A673 (cell line): ENCODE measurements at regions not wholly inside any gene's neighbourhood (a gene's known extent, or its start where the extent isn't known, plus 50 kb on each side); places are given as distances from the start of the nearest gene placed in this dataset.

Experiments used
- EZH2 ChIP-seq: fragments of 200-600 bp; sonication (generic); IDR thresholded peaks from 2 replicates; pipeline ENCODE4 v1.6.1; 2017; ENCODE audit warnings: borderline replicate concordance, low read depth, mild to moderate bottlenecking, mixed read lengths, antibody characterized with exemption, low read length; ENCODE audit not compliant: poor library complexity, severe bottlenecking
- TF ChIP-seq, protein P1 (sequence below): fragments of 300-800, 200-600 bp; sonication (generic); conservative IDR thresholded peaks from 2 replicates; pipeline ENCODE4 v1.5.1; 2017; ENCODE audit warnings: low read depth, mild to moderate bottlenecking, antibody characterized with exemption, low read length, moderate library complexity, mixed read lengths

DNA sequence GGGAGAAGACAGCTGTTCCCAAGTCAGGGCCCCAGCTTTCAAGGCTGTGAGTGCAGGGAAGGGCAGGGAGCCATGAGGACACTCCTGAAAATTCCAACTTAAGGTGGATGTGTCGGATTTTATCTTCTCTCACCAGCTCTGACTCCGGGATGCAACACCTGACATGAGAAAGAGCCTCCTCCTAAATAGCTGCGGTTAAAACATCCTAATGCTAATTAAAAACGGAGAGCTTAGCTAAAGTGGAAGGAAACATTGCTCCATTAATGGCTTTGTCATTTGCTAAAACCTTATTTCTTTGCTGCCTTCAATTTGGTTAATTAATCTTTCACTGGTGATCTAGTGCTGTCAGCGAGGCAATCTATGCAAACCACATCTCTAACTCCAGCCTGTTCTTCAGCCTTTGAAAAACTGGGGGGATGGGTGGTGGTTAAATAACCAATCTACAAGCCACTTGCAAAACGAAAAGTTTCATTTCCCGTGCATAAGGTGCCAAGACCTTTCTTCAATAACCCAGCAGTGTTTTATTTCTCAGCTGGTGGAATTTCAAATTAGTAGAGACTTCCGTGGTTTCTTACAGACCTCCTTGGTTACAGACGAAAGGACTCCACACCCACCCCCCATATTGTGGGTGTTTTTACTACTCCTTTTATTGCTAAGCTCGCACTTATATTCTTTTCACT lies 379.6 kb downstream of the MLLT3 start:
- TF ChIP-seq, protein P1, sequence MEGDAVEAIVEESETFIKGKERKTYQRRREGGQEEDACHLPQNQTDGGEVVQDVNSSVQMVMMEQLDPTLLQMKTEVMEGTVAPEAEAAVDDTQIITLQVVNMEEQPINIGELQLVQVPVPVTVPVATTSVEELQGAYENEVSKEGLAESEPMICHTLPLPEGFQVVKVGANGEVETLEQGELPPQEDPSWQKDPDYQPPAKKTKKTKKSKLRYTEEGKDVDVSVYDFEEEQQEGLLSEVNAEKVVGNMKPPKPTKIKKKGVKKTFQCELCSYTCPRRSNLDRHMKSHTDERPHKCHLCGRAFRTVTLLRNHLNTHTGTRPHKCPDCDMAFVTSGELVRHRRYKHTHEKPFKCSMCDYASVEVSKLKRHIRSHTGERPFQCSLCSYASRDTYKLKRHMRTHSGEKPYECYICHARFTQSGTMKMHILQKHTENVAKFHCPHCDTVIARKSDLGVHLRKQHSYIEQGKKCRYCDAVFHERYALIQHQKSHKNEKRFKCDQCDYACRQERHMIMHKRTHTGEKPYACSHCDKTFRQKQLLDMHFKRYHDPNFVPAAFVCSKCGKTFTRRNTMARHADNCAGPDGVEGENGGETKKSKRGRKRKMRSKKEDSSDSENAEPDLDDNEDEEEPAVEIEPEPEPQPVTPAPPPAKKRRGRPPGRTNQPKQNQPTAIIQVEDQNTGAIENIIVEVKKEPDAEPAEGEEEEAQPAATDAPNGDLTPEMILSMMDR: no peak
- TF ChIP-seq EZH2: no peak
